GM19395 (cell line): ENCODE measurements at regions not wholly inside any gene's neighbourhood (a gene's known extent, or its start where the extent isn't known, plus 50 kb on each side); places are given as distances from the start of the nearest gene placed in this dataset.
"Not testable (repeated sequence)": the region's sequence is repeated elsewhere in the genome, so short reads cannot be mapped to it uniquely, and the experiment has no call there.

ENCODE experiments used
- ATAC-seq: cut with Tn5 transposase; IDR thresholded peaks from one replicate; pipeline ENCODE4 v1.9.1; 2021; ENCODE audit warnings: mild to moderate bottlenecking, moderate library complexity; ENCODE audit not compliant: unreplicated experiment

DNA sequence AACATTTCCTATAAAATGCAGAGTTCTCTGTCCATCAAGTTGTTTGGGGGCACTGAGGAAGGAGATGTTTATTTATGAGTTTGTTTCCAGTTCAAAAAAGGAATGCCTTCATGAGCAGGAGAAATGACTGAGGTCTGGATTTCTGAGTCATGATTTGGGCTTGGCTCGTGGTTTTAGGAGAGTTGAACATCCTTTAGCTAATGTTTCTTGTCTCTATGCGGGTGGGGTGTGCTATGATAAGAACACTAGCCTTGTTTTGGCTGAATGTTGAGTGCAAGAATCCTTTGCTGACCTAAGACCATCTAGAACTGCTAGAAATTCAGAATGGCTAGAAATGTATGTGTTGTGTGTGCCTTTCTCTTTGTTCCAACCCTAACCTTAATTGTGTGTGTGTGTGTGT is 59.1 kb upstream of the NBPF11 start:
- ATAC-seq = not testable (repeated sequence)

DNA sequence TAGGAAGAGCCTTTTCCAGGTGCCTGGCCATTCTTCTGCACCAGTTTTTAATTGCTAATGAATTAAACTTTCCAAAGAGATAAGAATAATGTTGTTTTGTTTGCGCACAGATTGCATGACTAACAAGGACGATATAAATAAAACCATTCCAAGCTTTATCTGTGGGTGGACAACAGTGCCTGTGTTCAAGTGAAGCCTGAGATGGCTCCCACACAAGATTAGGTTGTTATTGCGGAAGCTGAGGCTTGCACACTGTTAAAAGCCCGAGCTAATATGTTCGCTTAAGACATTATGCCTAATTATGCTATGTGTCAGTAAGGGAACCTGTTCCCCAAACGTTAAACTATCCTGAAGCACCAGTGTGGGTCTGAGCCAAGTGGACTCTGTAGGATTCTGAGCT is 58.5 kb upstream of the NBPF11 start:
- not testable (repeated sequence) for ATAC-seq

DNA sequence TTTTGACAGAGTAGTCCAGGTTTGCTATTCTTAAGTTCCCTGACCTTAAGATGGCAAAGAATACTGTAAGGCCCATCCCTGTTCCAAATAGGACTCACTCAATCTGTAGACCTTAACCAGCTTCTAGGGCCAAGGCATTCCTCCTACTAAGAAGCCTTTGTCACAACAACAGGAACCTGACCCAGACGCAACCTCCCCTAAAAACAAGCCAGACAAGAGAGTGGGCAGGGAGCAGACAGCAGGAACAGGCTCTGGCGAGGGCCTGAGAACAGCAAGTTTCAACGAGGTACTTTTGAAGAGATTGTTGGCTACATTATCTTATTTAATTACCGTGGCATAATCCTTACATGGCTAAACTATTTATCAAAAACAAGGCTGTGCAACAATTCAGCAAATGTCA is 58.1 kb upstream of the NBPF11 start:
- ATAC-seq = not testable (repeated sequence)

DNA sequence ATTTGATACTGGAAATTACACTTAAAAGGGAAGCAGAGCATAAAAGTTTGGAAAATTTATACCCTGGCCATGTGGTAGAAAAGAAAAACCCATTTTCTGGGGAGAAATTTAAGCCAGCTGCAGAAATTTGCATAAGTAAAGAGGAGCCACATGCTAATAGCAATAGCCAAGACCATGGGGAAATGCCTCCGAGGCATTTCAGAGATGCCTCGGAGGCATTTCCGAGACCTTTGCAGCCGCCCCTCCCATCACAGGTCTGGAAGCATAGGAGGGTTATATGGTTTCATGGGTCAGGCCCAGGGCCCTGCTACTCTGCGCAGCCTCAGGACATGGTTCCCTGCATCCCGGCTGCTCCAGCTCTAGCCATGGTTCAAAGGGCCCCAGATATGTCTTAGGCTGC is 49.9 kb upstream of the NBPF11 start:
- not testable (repeated sequence) for ATAC-seq
